HG03432 (cell line): ENCODE measurements at regions not wholly inside any gene's neighbourhood (a gene's known extent, or its start where the extent isn't known, plus 50 kb on each side); places are given as distances from the start of the nearest gene placed in this dataset.

Source experiments
- ATAC-seq: cut with Tn5 transposase; IDR thresholded peaks from one replicate; pipeline ENCODE4 v1.9.1; 2021; ENCODE audit warnings: mild to moderate bottlenecking, moderate library complexity; ENCODE audit not compliant: unreplicated experiment

DNA sequence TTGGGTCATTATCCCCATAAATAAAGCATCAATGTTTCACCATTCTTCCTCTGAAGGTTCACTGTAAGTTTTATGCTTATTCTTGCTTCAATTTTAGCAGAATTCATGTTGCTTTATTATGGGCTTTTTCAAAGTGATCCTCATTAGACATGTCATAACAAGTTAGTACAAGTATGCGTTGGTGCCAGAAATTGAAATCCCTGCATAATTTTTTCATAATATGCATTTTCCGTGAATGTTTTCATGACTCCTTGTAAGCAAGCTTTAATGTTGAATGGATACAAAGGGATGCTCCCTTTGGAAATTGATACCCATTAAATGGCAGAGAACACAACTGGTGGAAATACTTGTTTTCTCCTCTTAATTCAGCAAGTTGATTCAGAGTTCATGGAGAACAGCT, 179.7 kb downstream of the ST6GAL2 start:
- ATAC-seq: no peak

DNA sequence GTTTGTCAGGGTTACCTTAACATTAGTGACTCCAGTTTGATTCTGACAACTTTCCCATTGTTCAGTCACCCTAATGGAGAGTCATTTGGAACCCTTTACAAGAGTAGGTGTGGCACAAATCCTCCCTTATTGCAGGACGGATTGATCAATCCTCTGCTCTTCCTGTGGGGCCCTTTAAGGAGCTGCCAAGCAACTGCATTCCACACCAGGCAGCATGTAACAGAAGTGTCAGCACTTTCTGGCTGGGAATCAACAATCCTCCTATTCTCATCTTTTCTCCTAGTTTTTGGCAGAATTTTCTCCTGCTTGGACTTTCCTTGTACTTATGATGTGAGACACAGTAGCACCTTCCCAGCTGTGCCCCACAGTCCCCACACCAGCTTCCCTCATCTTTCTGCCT, 177.8 kb downstream of the ST6GAL2 start:
- ATAC-seq: no peak

DNA sequence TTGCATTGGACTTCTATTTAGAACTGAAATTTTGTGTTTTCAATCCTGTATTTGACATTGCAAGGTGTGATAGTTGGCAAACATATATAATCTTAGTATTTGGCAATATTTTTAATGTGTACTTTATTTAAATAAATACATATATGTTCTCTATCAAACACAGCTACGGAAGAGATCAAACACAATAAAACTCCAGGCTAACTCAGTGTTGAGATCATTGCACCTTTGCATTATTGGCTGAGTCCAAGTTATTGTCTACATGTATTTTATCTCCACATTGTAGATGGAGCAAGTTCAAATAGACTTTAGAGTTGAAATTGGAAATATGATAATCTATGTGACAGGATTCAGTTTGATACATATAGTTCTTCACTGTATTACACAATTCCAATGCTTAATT, 176.7 kb downstream of the ST6GAL2 start:
- no peak for ATAC-seq

DNA sequence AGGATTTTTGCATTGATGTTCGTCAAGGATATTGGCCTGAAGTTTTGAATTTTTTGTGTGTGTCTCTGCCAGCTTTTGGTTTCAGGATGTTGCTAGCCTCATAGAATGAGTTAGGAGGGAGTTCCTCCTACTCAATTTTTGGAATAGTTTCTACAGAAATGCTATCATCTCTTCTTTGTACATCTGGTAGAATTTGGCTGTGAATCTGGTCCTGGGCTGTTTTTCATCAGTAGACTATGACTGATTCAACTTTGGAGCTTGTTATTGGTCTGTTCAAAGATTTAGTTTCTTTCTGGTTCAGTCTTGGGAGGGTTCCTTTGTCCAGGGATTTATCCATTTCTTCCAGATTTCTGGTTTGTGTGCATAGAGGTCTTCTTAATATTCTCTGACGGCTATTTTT, 166.7 kb downstream of the ST6GAL2 start:
- no peak for ATAC-seq

DNA sequence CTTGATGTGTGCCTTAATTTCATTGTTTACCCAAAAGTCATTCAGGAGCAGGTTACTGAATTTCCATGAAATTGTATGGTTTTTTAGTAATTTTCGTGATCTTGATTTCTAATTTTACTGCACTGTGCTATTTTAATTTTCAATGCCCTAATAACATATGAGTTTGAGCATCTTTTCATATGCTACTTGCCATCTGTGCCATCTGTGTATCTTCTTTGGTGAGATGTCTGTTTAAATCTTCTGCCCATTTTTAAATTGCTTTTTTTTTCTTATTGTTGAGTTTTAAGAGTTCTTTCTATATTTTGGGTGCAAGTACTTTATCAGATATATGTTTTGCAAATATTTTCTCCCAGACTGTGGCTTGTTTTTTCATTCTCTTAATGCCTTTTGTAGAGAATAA, 165.9 kb downstream of the ST6GAL2 start:
- no peak for ATAC-seq

DNA sequence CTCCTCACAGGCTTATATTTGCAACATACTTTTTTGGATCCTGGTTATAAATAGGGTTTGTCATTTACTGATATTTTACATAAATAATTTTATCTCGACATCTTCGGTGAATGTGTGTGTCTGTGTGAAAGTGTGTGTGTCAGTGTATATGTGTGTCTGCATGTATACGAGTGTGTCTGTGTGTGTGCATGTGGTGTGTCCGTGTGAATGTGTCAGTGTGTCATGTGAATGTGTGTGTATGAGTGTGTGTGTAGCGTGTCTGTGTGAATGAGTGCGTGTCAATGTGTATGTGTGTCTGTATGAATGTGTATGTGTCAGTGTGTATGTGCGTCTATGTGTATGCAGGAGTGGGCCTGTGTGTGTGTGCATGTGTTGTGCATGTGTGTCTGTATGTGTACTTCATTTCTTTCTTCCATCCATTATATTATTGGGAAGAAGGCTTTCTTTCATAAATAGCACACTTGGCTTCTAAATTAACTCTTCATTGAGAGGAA, 161.6 kb downstream of the ST6GAL2 start:
- no peak for ATAC-seq

DNA sequence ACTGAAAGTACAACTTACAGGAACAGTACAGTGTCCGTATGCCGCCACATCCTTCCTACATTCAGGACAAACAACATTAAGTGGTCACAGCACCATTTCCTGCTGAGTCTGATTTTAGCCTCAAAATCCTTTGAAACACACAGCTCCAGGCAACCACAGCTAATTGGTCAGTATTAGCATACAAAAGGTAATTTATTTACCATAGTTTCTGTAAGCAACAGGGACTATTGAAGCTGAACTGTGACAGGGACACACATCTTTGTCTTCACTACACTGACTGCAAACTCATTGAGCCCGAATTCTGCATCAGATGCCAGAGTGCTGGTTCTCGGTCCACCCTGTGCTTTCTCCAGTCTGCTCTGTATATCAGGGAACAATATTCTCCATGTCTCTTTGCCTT, 151.8 kb downstream of the ST6GAL2 start:
- no peak for ATAC-seq

DNA sequence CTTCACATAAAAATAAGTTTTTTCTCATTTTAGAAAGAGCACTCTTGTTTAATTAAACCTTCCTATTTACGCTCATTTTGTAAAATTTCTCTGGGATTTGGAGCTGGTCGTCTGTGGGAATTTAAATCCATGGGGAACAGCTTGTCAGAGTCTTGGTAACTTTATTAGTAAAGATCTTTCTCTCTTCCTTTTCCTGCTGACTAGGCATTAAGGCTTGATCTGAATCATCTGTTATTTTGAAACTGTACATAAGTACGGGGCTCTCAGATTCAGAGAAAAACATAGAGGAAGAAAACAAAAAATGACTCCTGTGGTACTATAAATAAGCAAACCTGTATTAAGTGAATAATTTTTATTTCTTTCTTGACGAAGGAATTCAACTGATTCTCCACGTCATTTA, 150.2 kb downstream of the ST6GAL2 start:
- ATAC-seq: no peak

DNA sequence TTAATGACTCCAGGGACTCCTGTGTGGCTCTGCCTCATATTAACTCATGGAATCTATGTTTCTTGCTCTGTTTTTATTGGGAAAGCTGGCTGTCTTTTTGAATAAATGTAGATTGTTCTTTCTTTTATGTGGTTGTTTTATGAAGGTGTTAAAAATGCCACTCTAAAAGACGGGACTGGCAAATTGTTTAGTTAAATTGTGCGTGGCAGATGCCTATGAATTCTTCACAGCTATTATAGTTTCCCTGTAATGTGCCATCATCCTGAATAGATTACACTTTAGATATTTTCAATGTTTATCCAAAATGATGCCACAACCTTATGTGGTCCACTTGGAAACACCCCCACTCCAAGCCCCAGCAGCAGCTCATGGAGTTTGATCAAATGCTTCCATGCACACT, 149.7 kb downstream of the ST6GAL2 start:
- ATAC-seq: no peak

DNA sequence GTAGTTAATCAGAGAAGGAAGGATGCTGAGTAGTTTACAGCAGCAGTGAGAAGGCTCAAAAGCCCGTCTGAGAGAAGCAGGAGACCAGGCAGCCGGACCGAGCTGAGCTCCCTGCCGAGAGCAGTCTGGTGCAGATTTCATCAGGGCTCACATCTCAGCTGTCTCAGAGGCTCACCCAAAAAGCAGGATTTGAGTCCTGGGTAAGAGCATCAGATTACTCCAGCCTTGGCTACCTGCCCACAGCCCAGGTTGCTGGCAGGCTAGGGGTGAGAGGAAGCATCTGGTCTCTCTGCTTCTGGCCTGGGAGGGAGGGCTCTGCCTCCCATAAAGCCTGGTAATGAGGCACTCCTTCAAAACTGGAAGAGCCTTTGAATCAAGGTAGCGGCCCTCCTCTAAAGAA, 140.5 kb downstream of the ST6GAL2 start:
- ATAC-seq: no peak

DNA sequence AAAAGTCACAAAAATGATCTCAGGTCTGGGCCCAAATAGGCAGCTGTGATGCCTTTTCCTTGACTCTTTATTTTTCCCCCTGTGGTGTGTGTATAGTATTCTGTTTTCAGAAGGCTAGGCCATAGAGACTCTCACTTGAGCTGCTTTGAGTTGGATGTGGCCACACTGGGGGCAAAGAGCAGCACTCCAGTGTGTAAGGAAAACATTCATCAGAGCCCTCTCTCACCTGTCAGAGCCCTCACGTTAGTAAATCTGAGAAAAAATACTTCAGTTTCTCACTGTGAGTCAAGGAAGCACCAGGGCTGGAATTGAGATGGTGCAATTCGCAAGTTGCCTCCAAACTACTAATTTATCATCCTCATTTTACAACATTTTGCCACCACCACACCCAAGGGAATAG, 136.1 kb downstream of the ST6GAL2 start:
- no peak for ATAC-seq
